ENCODE measurements at regions not wholly inside any gene's neighbourhood (a gene's known extent, or its start where the extent isn't known, plus 50 kb on each side); places are given as distances from the start of the nearest gene placed in this dataset.
A peak's percentile ranks its signal among the peaks of the same experiment; 100 is the strongest.

DNA sequence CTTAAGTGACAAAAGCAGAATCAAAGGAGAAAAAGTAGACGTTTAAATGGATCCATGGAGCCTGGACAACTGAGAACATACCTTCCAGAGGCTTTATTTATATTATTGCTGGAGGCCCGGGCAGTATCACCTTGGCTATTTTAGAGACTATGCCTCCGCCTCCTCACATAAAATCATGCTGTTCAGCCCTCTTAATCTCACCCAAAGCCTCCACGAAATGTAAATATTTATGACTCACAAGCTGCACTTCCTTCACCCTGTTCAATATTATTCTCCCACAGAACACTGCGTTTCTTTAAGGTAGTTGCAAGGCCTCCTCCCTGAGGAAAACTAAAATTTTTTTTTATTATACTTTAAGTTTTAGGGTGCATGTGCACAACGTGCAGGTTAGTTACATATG lies 478.6 kb upstream of the ACVR2A start:
- Histone ChIP-seq H3K27ac (ENCODE audit: low read length) (no peak overlapping the region), H3K36me3 (ENCODE audit: control insufficient read depth, insufficient read depth, low read length) (no peaks in the 10 kb centered on the region), H3K4me3 (ENCODE audit: low read length) (no peak overlapping the region), H3K4me1 (ENCODE audit: control insufficient read depth, insufficient read depth, low read length) (peaks cover 3% of the 10 kb centered on the region), H3K27me3 (ENCODE audit: control insufficient read depth, insufficient read depth, low read length) (no peaks in the 10 kb centered on the region), H3K9me3 (replicated peaks; ENCODE audit: control insufficient read depth, low read depth, low read length) (no peaks in the 10 kb centered on the region)
- no peak for DNase-seq
- WGBS (ENCODE audit: insufficient coverage) = 72% methylated on average over 3 of the region's 6 CpGs

GRCh38 chr2:147365622-147366021 lies 479.2 kb upstream of the ACVR2A start:
- no peaks in the 10 kb centered on the region for H3K36me3 ChIP-seq (ENCODE audit: control insufficient read depth, insufficient read depth, low read length)
- H3K27ac ChIP-seq (ENCODE audit: low read length) = no peak overlapping the region
- no peaks in the 10 kb centered on the region for H3K27me3 ChIP-seq (ENCODE audit: control insufficient read depth, insufficient read depth, low read length)
- no peaks in the 10 kb centered on the region for H3K9me3 ChIP-seq (replicated peaks; ENCODE audit: control insufficient read depth, low read depth, low read length)
- peaks cover 3% of the 10 kb centered on the region for H3K4me1 ChIP-seq (ENCODE audit: control insufficient read depth, insufficient read depth, low read length)
- WGBS (ENCODE audit: insufficient coverage) = no CpG with 5 or more reads among the region's 4 CpGs
- H3K4me3 ChIP-seq (ENCODE audit: low read length) = no peak overlapping the region
- no peak for DNase-seq

GRCh38 chr2:147364597-147364996 lies 480.2 kb upstream of the ACVR2A start:
- Histone ChIP-seq H3K27me3 (ENCODE audit: control insufficient read depth, insufficient read depth, low read length) (no peaks in the 10 kb centered on the region), H3K4me3 (ENCODE audit: low read length) (no peak overlapping the region), H3K27ac (ENCODE audit: low read length) (no peak overlapping the region), H3K4me1 (ENCODE audit: control insufficient read depth, insufficient read depth, low read length) (peaks cover 3% of the 10 kb centered on the region), H3K9me3 (replicated peaks; ENCODE audit: control insufficient read depth, low read depth, low read length) (no peaks in the 10 kb centered on the region), H3K36me3 (ENCODE audit: control insufficient read depth, insufficient read depth, low read length) (no peaks in the 10 kb centered on the region)
- no peak for DNase-seq
- WGBS (ENCODE audit: insufficient coverage) = 43% methylated on average over 1 of the region's 3 CpGs

DNA sequence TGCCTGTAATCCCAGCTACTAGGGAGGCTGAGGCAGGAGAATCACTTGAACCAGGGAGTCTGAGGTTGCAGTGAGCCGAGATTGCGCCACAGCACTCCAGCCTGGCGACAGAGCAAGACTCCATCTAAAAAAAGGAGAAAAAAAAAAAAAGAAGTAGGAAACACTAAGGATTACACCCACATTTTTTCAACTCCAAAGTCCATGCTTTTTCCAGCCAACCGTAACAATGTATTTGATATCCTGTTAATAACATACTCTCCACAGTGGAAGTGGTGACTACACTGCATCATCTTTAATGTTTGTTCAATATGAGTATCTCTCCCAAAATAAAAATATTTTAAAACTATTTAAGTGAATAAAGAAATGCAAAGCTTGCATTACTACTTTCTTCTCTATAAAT lies 481.6 kb upstream of the ACVR2A start:
- Histone ChIP-seq H3K9me3 (replicated peaks; ENCODE audit: control insufficient read depth, low read depth, low read length) (no peaks in the 10 kb centered on the region), H3K4me1 (ENCODE audit: control insufficient read depth, insufficient read depth, low read length) (peaks cover 3% of the 10 kb centered on the region), H3K27me3 (ENCODE audit: control insufficient read depth, insufficient read depth, low read length) (no peaks in the 10 kb centered on the region), H3K27ac (ENCODE audit: low read length) (no peak overlapping the region), H3K36me3 (ENCODE audit: control insufficient read depth, insufficient read depth, low read length) (no peaks in the 10 kb centered on the region), H3K4me3 (ENCODE audit: low read length) (no peak overlapping the region)
- no CpG with 5 or more reads among the region's 4 CpGs for WGBS (ENCODE audit: insufficient coverage)
- no peak for DNase-seq

GRCh38 chr2:147358375-147358774 lies 486.5 kb upstream of the ACVR2A start:
- DNase-seq = no peak
- H3K4me3 ChIP-seq (ENCODE audit: low read length) = no peak overlapping the region
- H3K4me1 ChIP-seq (ENCODE audit: control insufficient read depth, insufficient read depth, low read length) = no peaks in the 10 kb centered on the region
- no peaks in the 10 kb centered on the region for H3K36me3 ChIP-seq (ENCODE audit: control insufficient read depth, insufficient read depth, low read length)
- H3K27me3 ChIP-seq (ENCODE audit: control insufficient read depth, insufficient read depth, low read length) = no peaks in the 10 kb centered on the region
- H3K27ac ChIP-seq (ENCODE audit: low read length) = no peak overlapping the region
- 63% methylated on average over 1 of the region's 1 CpG for WGBS (ENCODE audit: insufficient coverage)
- no peaks in the 10 kb centered on the region for H3K9me3 ChIP-seq (replicated peaks; ENCODE audit: control insufficient read depth, low read depth, low read length)

- WGBS (ENCODE audit: insufficient coverage) = 73% methylated on average over 2 of the region's 4 CpGs
- Histone ChIP-seq H3K36me3 (ENCODE audit: control insufficient read depth, insufficient read depth, low read length) (no peaks in the 10 kb centered on the region), H3K4me1 (ENCODE audit: control insufficient read depth, insufficient read depth, low read length) (peaks cover 15% of the 10 kb centered on the region), H3K27me3 (ENCODE audit: control insufficient read depth, insufficient read depth, low read length) (no peaks in the 10 kb centered on the region), H3K27ac (ENCODE audit: low read length) (no peak overlapping the region), H3K9me3 (replicated peaks; ENCODE audit: control insufficient read depth, low read depth, low read length) (no peaks in the 10 kb centered on the region), H3K4me3 (ENCODE audit: low read length) (no peak overlapping the region)
- DNase-seq = no peak
These were observed 488.7 kb upstream of the ACVR2A start for GRCh38 chr2:147356157-147356556.

DNA sequence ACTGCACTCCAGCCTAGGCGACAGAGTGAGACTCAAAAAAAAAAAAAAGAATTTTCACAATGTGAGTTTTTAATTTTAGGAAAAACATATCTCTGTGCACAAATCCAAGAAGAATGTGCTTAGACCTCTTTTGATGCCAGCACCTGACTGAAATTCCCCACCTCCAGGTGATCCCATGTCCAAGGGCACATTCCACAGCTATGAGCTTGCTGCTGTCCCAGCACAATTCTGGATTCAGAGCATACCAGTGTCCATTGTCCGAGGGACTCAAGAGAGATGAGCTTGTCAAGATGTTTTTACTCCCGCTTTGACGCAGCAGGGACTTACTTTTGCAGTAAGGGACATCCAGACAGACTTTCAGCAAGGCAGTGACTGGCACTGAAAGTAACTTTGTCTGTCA lies 489.1 kb upstream of the ACVR2A start:
- no peak for DNase-seq
- H3K4me3 ChIP-seq (ENCODE audit: low read length) = no peak overlapping the region
- H3K27ac ChIP-seq (ENCODE audit: low read length) = no peak overlapping the region
- peaks cover 15% of the 10 kb centered on the region for H3K4me1 ChIP-seq (ENCODE audit: control insufficient read depth, insufficient read depth, low read length)
- H3K9me3 ChIP-seq (replicated peaks; ENCODE audit: control insufficient read depth, low read depth, low read length) = no peaks in the 10 kb centered on the region
- H3K36me3 ChIP-seq (ENCODE audit: control insufficient read depth, insufficient read depth, low read length) = no peaks in the 10 kb centered on the region
- 92% methylated on average over 3 of the region's 4 CpGs for WGBS (ENCODE audit: insufficient coverage)
- H3K27me3 ChIP-seq (ENCODE audit: control insufficient read depth, insufficient read depth, low read length) = no peaks in the 10 kb centered on the region

DNA sequence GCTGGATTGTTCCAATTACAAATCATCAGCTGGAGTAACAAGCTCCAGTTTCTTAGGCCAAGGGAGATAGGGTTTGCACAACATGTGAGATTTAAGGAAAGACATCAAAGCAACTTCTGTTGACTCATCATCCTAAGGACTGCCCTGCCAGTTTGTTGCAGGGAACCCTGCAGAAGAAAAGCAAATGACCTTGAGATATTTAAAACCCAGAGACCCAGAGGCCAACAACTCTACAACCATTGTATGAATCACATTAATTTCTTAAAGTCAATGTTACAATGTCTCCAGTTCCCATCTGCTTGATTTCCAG lies 491.8 kb upstream of the ACVR2A start:
- Histone ChIP-seq H3K27ac (ENCODE audit: low read length) (no peak overlapping the region), H3K36me3 (ENCODE audit: control insufficient read depth, insufficient read depth, low read length) (no peaks in the 10 kb centered on the region), H3K4me1 (ENCODE audit: control insufficient read depth, insufficient read depth, low read length) (peaks cover 15% of the 10 kb centered on the region), H3K9me3 (replicated peaks; ENCODE audit: control insufficient read depth, low read depth, low read length) (no peaks in the 10 kb centered on the region), H3K4me3 (ENCODE audit: low read length) (no peak overlapping the region), H3K27me3 (ENCODE audit: control insufficient read depth, insufficient read depth, low read length) (no peaks in the 10 kb centered on the region)
- no peak for DNase-seq

DNA sequence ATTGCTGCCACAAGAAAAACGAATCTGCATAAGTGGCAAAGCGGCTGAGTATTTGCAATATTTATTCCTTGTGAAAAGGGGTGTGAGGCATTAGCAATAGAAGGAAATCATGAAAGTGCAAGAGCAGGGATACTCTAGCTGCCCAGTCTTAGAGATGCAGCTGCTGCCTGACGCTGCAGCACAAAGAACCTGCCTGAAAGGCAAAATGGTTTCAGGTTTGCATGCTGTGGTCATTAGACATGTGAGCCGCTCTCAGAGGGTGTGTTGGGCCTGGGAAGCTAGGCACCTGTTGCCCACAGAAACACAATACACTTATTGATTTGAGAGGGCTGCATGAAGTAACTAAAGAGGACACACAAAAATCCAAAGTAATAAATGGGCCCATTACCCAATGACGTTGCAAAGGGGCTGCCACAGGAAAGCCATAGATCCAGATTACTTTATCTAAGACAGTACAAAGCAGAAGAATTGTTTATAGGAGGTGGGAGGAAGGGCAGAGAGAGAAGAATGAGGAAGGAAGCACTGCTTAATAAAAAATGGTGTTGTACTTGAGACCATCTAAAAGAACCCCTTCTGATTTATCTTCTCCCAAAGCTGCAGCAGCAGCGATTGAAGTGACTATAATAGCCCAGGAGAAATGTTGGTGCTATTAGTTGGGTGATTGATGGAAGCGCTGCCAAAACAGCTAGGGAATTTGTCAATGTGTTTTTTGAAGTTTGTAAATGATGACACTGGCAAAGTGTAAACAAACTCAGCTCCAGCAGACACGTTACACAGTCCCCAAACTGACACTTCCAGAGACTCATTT lies 492.4 kb upstream of the ACVR2A start:
- H3K27ac ChIP-seq (ENCODE audit: low read length) = peak overlapping the region; percentile 68
- no peaks in the 10 kb centered on the region for H3K27me3 ChIP-seq (ENCODE audit: control insufficient read depth, insufficient read depth, low read length)
- H3K4me1 ChIP-seq (ENCODE audit: control insufficient read depth, insufficient read depth, low read length) = peaks cover 15% of the 10 kb centered on the region
- DNase-seq = peak; percentile 67
- H3K36me3 ChIP-seq (ENCODE audit: control insufficient read depth, insufficient read depth, low read length) = no peaks in the 10 kb centered on the region
- H3K9me3 ChIP-seq (replicated peaks; ENCODE audit: control insufficient read depth, low read depth, low read length) = no peaks in the 10 kb centered on the region
- 62% methylated on average over 2 of the region's 8 CpGs for WGBS (ENCODE audit: insufficient coverage)
- H3K4me3 ChIP-seq (ENCODE audit: low read length) = no peak overlapping the region

DNA sequence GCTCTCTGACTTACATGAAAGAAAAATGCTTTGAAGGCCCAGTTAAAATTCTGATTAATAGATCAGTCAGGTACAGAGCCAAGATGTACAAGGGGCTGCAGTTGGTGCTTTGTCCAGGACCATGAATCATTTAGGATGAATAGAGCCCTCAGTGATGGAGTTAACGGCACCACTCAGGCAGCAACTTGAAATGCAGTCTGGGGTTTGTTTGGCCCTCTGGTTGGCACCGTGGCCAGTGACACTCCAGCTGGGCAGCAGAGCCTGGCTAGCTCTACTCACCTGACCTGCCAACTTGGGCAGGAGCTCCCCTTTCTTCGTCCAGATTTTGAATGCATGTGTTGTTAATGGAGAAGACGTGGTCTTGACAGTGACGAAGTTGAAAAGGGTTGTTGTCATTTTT lies 493.0 kb upstream of the ACVR2A start:
- WGBS (ENCODE audit: insufficient coverage) = 71% methylated on average over 2 of the region's 5 CpGs
- Histone ChIP-seq H3K27ac (ENCODE audit: low read length) (peak overlapping the region; percentile 68), H3K9me3 (replicated peaks; ENCODE audit: control insufficient read depth, low read depth, low read length) (no peaks in the 10 kb centered on the region), H3K4me3 (ENCODE audit: low read length) (no peak overlapping the region), H3K36me3 (ENCODE audit: control insufficient read depth, insufficient read depth, low read length) (no peaks in the 10 kb centered on the region), H3K4me1 (ENCODE audit: control insufficient read depth, insufficient read depth, low read length) (peaks cover 15% of the 10 kb centered on the region), H3K27me3 (ENCODE audit: control insufficient read depth, insufficient read depth, low read length) (no peaks in the 10 kb centered on the region)
- DNase-seq = peak; percentile 10

Measured in muscle of leg (tissue), 3 donors.